ENCODE measurements at regions not wholly inside any gene's neighbourhood (a gene's known extent, or its start where the extent isn't known, plus 50 kb on each side); places are given as distances from the start of the nearest gene placed in this dataset.

GRCh38 chr5:124039410-124039809, 527.4 kb downstream of the CSNK1G3 start (continued):
- TF ChIP-seq, protein P1, sequence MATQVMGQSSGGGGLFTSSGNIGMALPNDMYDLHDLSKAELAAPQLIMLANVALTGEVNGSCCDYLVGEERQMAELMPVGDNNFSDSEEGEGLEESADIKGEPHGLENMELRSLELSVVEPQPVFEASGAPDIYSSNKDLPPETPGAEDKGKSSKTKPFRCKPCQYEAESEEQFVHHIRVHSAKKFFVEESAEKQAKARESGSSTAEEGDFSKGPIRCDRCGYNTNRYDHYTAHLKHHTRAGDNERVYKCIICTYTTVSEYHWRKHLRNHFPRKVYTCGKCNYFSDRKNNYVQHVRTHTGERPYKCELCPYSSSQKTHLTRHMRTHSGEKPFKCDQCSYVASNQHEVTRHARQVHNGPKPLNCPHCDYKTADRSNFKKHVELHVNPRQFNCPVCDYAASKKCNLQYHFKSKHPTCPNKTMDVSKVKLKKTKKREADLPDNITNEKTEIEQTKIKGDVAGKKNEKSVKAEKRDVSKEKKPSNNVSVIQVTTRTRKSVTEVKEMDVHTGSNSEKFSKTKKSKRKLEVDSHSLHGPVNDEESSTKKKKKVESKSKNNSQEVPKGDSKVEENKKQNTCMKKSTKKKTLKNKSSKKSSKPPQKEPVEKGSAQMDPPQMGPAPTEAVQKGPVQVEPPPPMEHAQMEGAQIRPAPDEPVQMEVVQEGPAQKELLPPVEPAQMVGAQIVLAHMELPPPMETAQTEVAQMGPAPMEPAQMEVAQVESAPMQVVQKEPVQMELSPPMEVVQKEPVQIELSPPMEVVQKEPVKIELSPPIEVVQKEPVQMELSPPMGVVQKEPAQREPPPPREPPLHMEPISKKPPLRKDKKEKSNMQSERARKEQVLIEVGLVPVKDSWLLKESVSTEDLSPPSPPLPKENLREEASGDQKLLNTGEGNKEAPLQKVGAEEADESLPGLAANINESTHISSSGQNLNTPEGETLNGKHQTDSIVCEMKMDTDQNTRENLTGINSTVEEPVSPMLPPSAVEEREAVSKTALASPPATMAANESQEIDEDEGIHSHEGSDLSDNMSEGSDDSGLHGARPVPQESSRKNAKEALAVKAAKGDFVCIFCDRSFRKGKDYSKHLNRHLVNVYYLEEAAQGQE (IDR thresholded peaks at IDR 0.05; ENCODE audit: low read depth, low read length), result no peak
- TF ChIP-seq CHD2 (IDR thresholded peaks at IDR 0.05; ENCODE audit: low read length, partially characterized antibody), result no peak
- no peak for TF ChIP-seq FOXJ3 (CRISPR knock-in tag; IDR thresholded peaks at IDR 0.05)
- no peak for TF ChIP-seq NFIC (IDR thresholded peaks at IDR 0.05; ENCODE audit: borderline replicate concordance)

DNA sequence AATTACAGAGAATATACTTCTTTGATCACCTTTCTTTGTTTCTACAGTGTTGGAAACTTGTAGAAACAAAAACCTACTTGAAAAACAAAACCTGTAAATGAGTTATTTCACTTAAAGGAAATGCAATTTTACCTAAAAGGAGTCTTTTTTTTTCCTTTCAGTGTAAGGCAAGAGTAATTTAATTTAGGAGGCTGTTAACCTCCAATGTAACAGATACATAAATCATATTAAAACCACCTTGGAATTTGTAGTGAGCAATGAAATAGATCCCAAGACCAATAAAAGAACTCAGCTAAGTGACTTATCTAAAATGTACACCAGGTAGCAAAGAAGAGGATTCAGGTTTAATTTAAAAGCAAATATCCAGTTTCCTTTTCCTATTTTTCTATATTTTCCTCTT, 524.8 kb downstream of the CSNK1G3 start:
- Histone ChIP-seq H2AFZ (ENCODE audit: low read depth) (no peak overlapping the region), H3K9ac (no peak overlapping the region), H4K20me1 (ENCODE audit: insufficient read depth) (no peaks in the 10 kb centered on the region), H3K9me2 (no peaks in the 10 kb centered on the region; the same call in 1 of the 2 replicates), H3K4me1 (ENCODE audit: control insufficient read depth in 1 of 2, insufficient read depth in 2 of 2, low read depth in 1 of 2, low read length in 1 of 2) (peaks cover 0 to 2% of the 10 kb centered on the region in 2 experiments; a peak in 2 of 4 replicates), H3K4me3 (ENCODE audit: low read depth in 2 of 2, low read length in 1 of 2) (no peak overlapping the region), H3K27me3 (ENCODE audit: insufficient read depth) (no peaks in the 10 kb centered on the region), H3K4me2 (no peak overlapping the region), H3K79me2 (ENCODE audit: insufficient read depth) (no peaks in the 10 kb centered on the region), H3K36me3 (replicated peaks in 1 of 2; ENCODE audit: control insufficient read depth in 1 of 2, insufficient read depth in 2 of 2, low read length in 1 of 2) (no peaks in the 10 kb centered on the region), H3K27ac (ENCODE audit: low read depth in 2 of 2, low read length in 1 of 2) (no peak overlapping the region), H3F3A (replicated peaks; ENCODE audit: insufficient read depth) (no peaks in the 10 kb centered on the region), H3K9me3 (no peaks in the 10 kb centered on the region)
- ChIA-PET POLR2A (no interaction called here), CTCF (no interaction called here)
- no peak for DNase-seq
- TF ChIP-seq, protein P2, sequence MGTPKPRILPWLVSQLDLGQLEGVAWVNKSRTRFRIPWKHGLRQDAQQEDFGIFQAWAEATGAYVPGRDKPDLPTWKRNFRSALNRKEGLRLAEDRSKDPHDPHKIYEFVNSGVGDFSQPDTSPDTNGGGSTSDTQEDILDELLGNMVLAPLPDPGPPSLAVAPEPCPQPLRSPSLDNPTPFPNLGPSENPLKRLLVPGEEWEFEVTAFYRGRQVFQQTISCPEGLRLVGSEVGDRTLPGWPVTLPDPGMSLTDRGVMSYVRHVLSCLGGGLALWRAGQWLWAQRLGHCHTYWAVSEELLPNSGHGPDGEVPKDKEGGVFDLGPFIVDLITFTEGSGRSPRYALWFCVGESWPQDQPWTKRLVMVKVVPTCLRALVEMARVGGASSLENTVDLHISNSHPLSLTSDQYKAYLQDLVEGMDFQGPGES (IDR thresholded peaks at IDR 0.05; ENCODE audit: low read depth, low read length), result no peak
- no peak for TF ChIP-seq FOXJ3 (CRISPR knock-in tag; IDR thresholded peaks at IDR 0.05)
- TF ChIP-seq GABPA (IDR thresholded peaks at IDR 0.05; ENCODE audit: low read depth), result no peak
- TF ChIP-seq MEF2A (IDR thresholded peaks at IDR 0.05; ENCODE audit: borderline replicate concordance, low read depth), result no peak
- TF ChIP-seq GATA2 (CRISPR knock-in tag; IDR thresholded peaks at IDR 0.05), result no peak
- TF ChIP-seq CHD2 (IDR thresholded peaks at IDR 0.05; ENCODE audit: low read length, partially characterized antibody), result no peak
- no peak for TF ChIP-seq TCF12 (IDR thresholded peaks at IDR 0.05)
- TF ChIP-seq MAX (IDR thresholded peaks at IDR 0.05; ENCODE audit: low read depth), result no peak
- no peak for TF ChIP-seq FOSL2 (IDR thresholded peaks at IDR 0.05; ENCODE audit: borderline replicate concordance, low read depth)
- no peak for TF ChIP-seq TEAD4 (IDR thresholded peaks at IDR 0.05; ENCODE audit: borderline replicate concordance, insufficient read depth)
- no peak for TF ChIP-seq RXRA (IDR thresholded peaks at IDR 0.05; ENCODE audit: borderline replicate concordance, low read depth)
- TF ChIP-seq ELF1 (IDR thresholded peaks at IDR 0.05), result no peak
- TF ChIP-seq USF2 (IDR thresholded peaks at IDR 0.05; ENCODE audit: borderline replicate concordance, low read depth, low read length), result no peak
- no peak for TF ChIP-seq TAF1 (IDR thresholded peaks at IDR 0.05; ENCODE audit: borderline replicate concordance, low read depth, low read length)
- no peak for TF ChIP-seq FOXM1 (IDR thresholded peaks at IDR 0.05; ENCODE audit: low read depth)
- TF ChIP-seq NFIC (IDR thresholded peaks at IDR 0.05; ENCODE audit: borderline replicate concordance), result no peak
- TF ChIP-seq EP300 (IDR thresholded peaks at IDR 0.05; ENCODE audit: borderline replicate concordance in 1 of 2, low read depth in 1 of 2, low read length in 1 of 2), result no peak
- TF ChIP-seq USF1 (IDR thresholded peaks at IDR 0.05; ENCODE audit: borderline replicate concordance, low read depth), result no peak
- no peak for TF ChIP-seq POLR2AphosphoS5 (IDR thresholded peaks at IDR 0.05; ENCODE audit: low read depth, low read length)

All from SK-N-SH (cell line).